ENCODE measurements at regions not wholly inside any gene's neighbourhood (a gene's known extent, or its start where the extent isn't known, plus 50 kb on each side); places are given as distances from the start of the nearest gene placed in this dataset.
"Not testable (repeated sequence)": the region's sequence is repeated elsewhere in the genome, so short reads cannot be mapped to it uniquely, and the experiment has no call there.

DNA sequence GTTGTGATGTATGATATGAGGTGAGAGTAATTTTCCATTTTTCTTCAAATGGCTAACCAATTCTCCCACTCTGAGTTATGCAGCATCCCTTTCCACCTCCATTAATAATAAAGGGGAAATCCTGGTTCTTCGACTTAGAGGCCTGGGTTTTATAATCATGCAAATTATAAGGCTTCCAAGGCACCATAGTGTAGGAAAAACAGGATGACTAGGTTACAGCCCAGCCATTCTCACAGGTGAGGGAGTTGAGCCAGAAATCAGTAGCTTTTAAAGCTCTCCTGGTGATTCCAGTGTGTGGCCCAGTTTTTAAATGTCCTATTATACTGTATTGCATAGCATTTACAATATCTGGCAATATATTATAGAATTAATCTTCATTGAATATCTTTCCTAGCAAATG is 203.1 kb downstream of the ARHGEF9 start:
- no peaks in the 10 kb centered on the region for H3K79me2 ChIP-seq (ENCODE audit: low read depth)
- no peak for DNase-seq
- H3K4me1 ChIP-seq (replicated peaks; ENCODE audit: insufficient read depth), result no peaks in the 10 kb centered on the region
- no peak overlapping the region for H2AFZ ChIP-seq
- no peak overlapping the region for H3K4me3 ChIP-seq
- no peak overlapping the region for H3K4me2 ChIP-seq
- H3K36me3 ChIP-seq (ENCODE audit: low read depth), result no peaks in the 10 kb centered on the region
- no peaks in the 10 kb centered on the region for H3F3A ChIP-seq (ENCODE audit: insufficient read depth, low read depth)
- no TSS peak for BruUV-seq (replicated peaks)
- TF ChIP-seq EZH2 (IDR thresholded peaks at IDR 0.05; ENCODE audit: low read depth), result no peak
- no peaks in the 10 kb centered on the region for H3K9me2 ChIP-seq (ENCODE audit: insufficient read depth)
- ChIA-PET POLR2A (ENCODE audit: unreplicated experiment) (no interaction called here), CTCF (no interaction called here)
- no peak overlapping the region for H3K27ac ChIP-seq
- intact Hi-C loops (cut with micrococcal nuclease; ENCODE audit: unreplicated experiment), result no loop called here
- no peaks in the 10 kb centered on the region for H3K9me3 ChIP-seq (ENCODE audit: insufficient read depth, low read depth)
- no peaks in the 10 kb centered on the region for H3K27me3 ChIP-seq (ENCODE audit: insufficient read depth, low read depth)
- H4K20me1 ChIP-seq (ENCODE audit: insufficient read depth), result no peaks in the 10 kb centered on the region

GRCh38 chrX:63581398-63581797 is 203.6 kb downstream of the ARHGEF9 start:
- H4K20me1 ChIP-seq (ENCODE audit: insufficient read depth), result no peaks in the 10 kb centered on the region
- ChIA-PET POLR2A (ENCODE audit: unreplicated experiment) (no interaction called here), CTCF (no interaction called here)
- intact Hi-C loops (cut with micrococcal nuclease; ENCODE audit: unreplicated experiment), result no loop called here
- no peak overlapping the region for H3K4me2 ChIP-seq
- no peaks in the 10 kb centered on the region for H3K27me3 ChIP-seq (ENCODE audit: insufficient read depth, low read depth)
- H3F3A ChIP-seq (ENCODE audit: insufficient read depth, low read depth), result no peaks in the 10 kb centered on the region
- no peak for DNase-seq
- no TSS peak for BruUV-seq (replicated peaks)
- H3K9me2 ChIP-seq (ENCODE audit: insufficient read depth), result no peaks in the 10 kb centered on the region
- no peak overlapping the region for H3K4me3 ChIP-seq
- no peaks in the 10 kb centered on the region for H3K9me3 ChIP-seq (ENCODE audit: insufficient read depth, low read depth)
- H3K27ac ChIP-seq, result no peak overlapping the region
- H3K36me3 ChIP-seq (ENCODE audit: low read depth), result no peaks in the 10 kb centered on the region
- H2AFZ ChIP-seq, result no peak overlapping the region
- no peaks in the 10 kb centered on the region for H3K4me1 ChIP-seq (replicated peaks; ENCODE audit: insufficient read depth)
- H3K79me2 ChIP-seq (ENCODE audit: low read depth), result no peaks in the 10 kb centered on the region
- TF ChIP-seq EZH2 (IDR thresholded peaks at IDR 0.05; ENCODE audit: low read depth), result no peak
- TF ChIP-seq CTCF (conservative IDR thresholded peaks at IDR 0.05), result no peak

DNA sequence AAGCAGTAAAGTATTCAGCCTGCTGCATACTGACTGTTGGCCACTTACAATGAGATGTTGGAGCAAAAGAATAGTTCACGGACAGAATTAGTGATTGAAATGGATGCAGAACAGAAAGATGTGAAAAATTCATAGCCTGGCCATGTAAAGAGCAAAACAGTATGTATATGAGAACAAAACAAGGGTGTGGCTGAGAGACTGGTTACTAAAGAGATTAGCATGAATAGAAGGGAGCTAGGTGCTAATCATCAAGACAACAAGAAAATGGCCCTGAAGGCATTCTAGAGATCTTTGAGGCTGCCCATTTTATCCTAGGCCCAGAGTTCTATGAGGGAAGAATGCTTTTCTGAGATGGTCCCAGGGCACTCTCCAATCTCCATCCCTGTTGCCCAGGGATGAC is 208.5 kb downstream of the ARHGEF9 start:
- H3K4me2 ChIP-seq, result no peak overlapping the region
- no peak for DNase-seq
- no peak overlapping the region for H3K27ac ChIP-seq
- POLR2A ChIA-PET (ENCODE audit: unreplicated experiment), result no interaction called here
- no peaks in the 10 kb centered on the region for H3F3A ChIP-seq (ENCODE audit: insufficient read depth, low read depth)
- H3K79me2 ChIP-seq (ENCODE audit: low read depth), result no peaks in the 10 kb centered on the region
- intact Hi-C loops (cut with micrococcal nuclease; ENCODE audit: unreplicated experiment), result no loop called here
- no peak overlapping the region for H2AFZ ChIP-seq
- no peaks in the 10 kb centered on the region for H4K20me1 ChIP-seq (ENCODE audit: insufficient read depth)
- BruUV-seq (replicated peaks), result no TSS peak
- CTCF ChIA-PET, result no interaction called here
- no peaks in the 10 kb centered on the region for H3K9me3 ChIP-seq (ENCODE audit: insufficient read depth, low read depth)
- no peak for TF ChIP-seq EZH2 (IDR thresholded peaks at IDR 0.05; ENCODE audit: low read depth)
- TF ChIP-seq CTCF (conservative IDR thresholded peaks at IDR 0.05), result no peak
- H3K4me3 ChIP-seq, result no peak overlapping the region
- H3K27me3 ChIP-seq (ENCODE audit: insufficient read depth, low read depth), result no peaks in the 10 kb centered on the region
- H3K9me2 ChIP-seq (ENCODE audit: insufficient read depth), result no peaks in the 10 kb centered on the region
- H3K36me3 ChIP-seq (ENCODE audit: low read depth), result no peaks in the 10 kb centered on the region
- no peaks in the 10 kb centered on the region for H3K4me1 ChIP-seq (replicated peaks; ENCODE audit: insufficient read depth)

DNA sequence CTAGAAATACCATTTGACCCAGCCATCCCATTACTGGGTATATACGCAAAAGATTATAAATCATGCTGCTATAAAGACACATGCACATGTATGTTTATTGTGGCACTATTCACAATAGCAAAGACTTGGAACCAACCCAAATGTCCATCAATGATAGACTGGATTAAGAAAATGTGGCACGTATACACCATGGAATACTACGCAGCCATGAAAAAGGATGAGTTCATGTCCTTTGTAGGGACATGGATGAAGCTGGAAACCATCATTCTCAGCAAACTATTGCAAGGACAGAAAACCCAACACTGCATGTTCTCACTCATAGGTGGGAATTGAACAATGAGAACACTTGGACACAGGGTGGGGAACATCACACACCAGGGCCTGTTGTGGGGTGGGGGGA is 209.3 kb downstream of the ARHGEF9 start:
- CTCF ChIA-PET; H3K9me3 ChIP-seq (ENCODE audit: insufficient read depth, low read depth); H3K9me2 ChIP-seq (ENCODE audit: insufficient read depth); H3K4me3 ChIP-seq; H4K20me1 ChIP-seq (ENCODE audit: insufficient read depth); H3K27ac ChIP-seq; H3K4me2 ChIP-seq; H3K27me3 ChIP-seq (ENCODE audit: insufficient read depth, low read depth); H3K36me3 ChIP-seq (ENCODE audit: low read depth); H2AFZ ChIP-seq; POLR2A ChIA-PET (ENCODE audit: unreplicated experiment); H3K4me1 ChIP-seq (replicated peaks; ENCODE audit: insufficient read depth); H3K79me2 ChIP-seq (ENCODE audit: low read depth); BruUV-seq (replicated peaks); DNase-seq; H3F3A ChIP-seq (ENCODE audit: insufficient read depth, low read depth); intact Hi-C loops (cut with micrococcal nuclease; ENCODE audit: unreplicated experiment): not testable (repeated sequence)

All from PC-9 (cell line).